GM12865 (cell line): ENCODE measurements at regions not wholly inside any gene's neighbourhood (a gene's known extent, or its start where the extent isn't known, plus 50 kb on each side); places are given as distances from the start of the nearest gene placed in this dataset.

Source experiments
- DNase-seq: peaks from one replicate; pipeline ENCODE4 v3.0.0; 2010; ENCODE audit warnings: low read depth
- H3K4me3 ChIP-seq: 2 replicates; pipeline ENCODE4 v1.5.1; 2011; ENCODE audit warnings: mild to moderate bottlenecking, low read depth, low read length, control low read depth
- CTCF ChIP-seq: IDR thresholded peaks from 2 replicates; pipeline ENCODE4 v1.5.1; 2011; ENCODE audit warnings: low read length, control low read depth, low read depth, inconsistent platforms; ENCODE audit not compliant: insufficient read depth; ENCODE audit errors: missing control alignments

GRCh38 chr2:220396287-220396686 lies 768.9 kb downstream of the SLC4A3 start:
- DNase-seq = no peak
- TF ChIP-seq CTCF = no peak
- no peak overlapping the region for H3K4me3 ChIP-seq

GRCh38 chr2:220410296-220410695 lies 782.9 kb downstream of the SLC4A3 start:
- no peak for DNase-seq
- no peak for TF ChIP-seq CTCF
- H3K4me3 ChIP-seq = no peak overlapping the region

- H3K4me3 ChIP-seq = no peak overlapping the region
- no peak for DNase-seq
- TF ChIP-seq CTCF = no peak
These were observed 790.1 kb downstream of the SLC4A3 start for GRCh38 chr2:220417503-220417902.

GRCh38 chr2:220419647-220420046 lies 792.2 kb downstream of the SLC4A3 start:
- TF ChIP-seq CTCF = no peak
- no peak overlapping the region for H3K4me3 ChIP-seq
- no peak for DNase-seq

GRCh38 chr2:220420820-220421219 lies 793.4 kb downstream of the SLC4A3 start:
- TF ChIP-seq CTCF = no peak
- DNase-seq = no peak
- no peak overlapping the region for H3K4me3 ChIP-seq

GRCh38 chr2:220422676-220423075 lies 795.2 kb downstream of the SLC4A3 start:
- no peak for DNase-seq
- no peak for TF ChIP-seq CTCF
- H3K4me3 ChIP-seq = no peak overlapping the region

GRCh38 chr2:220424561-220424960 lies 797.1 kb downstream of the SLC4A3 start:
- H3K4me3 ChIP-seq = no peak overlapping the region
- no peak for DNase-seq
- no peak for TF ChIP-seq CTCF
